Nucleus accumbens (tissue), 56 donors: ENCODE measurements at regions not wholly inside any gene's neighbourhood (a gene's known extent, or its start where the extent isn't known, plus 50 kb on each side); places are given as distances from the start of the nearest gene placed in this dataset.
"Not testable (repeated sequence)": the region's sequence is repeated elsewhere in the genome, so short reads cannot be mapped to it uniquely, and the experiment has no call there.

Experiments used
- DNase-seq, 56 donors: peaks; one replicate each; lab custom pipeline; 2025; lab: John Stamatoyannopoulos, UW

DNA sequence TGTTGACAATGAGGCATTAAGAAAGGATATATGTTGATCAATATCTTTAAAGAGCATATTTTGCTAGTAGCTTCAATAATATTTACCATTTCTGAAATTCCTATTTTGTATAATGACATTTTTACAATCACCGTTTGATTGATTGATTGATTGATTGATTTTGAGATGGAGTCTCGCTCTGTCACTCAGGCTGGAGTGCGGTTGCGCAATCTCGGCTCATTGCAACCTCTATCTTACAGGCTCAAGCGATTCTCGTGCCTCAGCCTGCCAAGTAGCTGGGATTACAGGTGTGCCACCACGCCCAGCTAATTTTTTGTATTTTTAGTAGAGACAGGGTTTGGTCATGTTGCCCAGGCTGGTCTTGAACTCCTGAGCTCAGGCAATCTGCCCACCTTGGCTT, 150.9 kb upstream of the TEX13D start:
- DNase-seq = not testable (repeated sequence)

DNA sequence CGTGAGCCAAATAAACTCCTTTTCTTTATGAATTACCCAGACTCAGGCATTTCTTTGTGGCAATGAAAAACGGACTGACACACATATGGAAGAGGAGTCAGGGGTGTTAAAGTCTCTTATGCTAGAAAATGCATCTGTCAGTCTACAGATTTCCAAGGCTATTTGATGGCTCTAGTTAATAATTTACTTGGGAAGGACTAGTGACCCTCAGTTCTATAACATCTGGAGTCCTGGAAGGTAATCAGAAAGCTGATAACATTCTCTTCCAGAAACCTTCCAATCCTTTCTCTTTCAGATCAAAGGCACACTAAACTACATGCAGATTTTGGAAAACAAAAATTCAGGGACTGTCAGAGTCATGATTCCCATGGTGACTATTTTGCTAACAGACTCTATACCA, 142.0 kb upstream of the TEX13D start:
- DNase-seq = no peak

DNA sequence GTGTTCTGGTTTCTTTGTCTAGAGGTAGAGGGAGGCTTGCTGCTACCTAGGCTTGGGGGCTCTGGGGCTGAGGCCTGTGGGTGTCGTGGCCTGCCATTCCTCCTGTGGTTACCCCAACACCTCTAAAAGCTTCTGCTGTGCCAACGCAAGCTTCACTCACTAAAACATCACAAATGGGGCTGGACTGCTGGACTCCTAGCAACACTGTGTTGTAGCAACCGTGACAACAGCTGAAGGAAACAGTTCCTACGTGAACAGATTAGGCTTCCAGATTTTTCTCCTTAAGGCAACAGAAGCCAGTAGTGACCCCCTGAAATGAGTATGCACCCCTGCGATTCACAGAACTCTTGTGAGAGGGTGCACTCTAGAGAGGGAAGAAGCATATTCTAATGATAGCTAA, 138.3 kb upstream of the TEX13D start:
- DNase-seq = no peak

DNA sequence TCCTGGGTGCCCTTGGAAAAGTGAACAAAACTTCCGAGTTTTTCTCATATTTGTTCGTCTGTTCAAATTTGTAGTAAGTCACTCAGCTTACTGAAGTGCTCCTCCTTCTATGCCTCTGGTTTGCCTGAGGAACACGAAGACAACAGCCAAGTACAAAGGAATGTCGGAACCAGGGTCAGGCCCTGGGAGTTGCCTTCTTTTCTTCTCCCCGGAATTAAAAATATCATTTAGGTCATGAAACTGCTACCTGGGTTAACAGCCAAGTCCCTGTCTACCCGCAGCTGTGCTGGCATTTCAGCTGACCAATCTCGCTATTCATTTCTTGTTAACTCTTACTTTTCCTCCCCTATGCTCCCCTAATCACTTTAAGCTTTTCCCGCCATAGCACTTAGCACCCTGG, 137.6 kb upstream of the TEX13D start:
- DNase-seq = no peak

- DNase-seq = no peak
Observed at GRCh38 chrX:124203311-124203710, 129.1 kb upstream of the TEX13D start.

GRCh38 chrX:124208660-124209059, 123.8 kb upstream of the TEX13D start:
- DNase-seq = peak in 1 of 56 donors; percentile 2

DNA sequence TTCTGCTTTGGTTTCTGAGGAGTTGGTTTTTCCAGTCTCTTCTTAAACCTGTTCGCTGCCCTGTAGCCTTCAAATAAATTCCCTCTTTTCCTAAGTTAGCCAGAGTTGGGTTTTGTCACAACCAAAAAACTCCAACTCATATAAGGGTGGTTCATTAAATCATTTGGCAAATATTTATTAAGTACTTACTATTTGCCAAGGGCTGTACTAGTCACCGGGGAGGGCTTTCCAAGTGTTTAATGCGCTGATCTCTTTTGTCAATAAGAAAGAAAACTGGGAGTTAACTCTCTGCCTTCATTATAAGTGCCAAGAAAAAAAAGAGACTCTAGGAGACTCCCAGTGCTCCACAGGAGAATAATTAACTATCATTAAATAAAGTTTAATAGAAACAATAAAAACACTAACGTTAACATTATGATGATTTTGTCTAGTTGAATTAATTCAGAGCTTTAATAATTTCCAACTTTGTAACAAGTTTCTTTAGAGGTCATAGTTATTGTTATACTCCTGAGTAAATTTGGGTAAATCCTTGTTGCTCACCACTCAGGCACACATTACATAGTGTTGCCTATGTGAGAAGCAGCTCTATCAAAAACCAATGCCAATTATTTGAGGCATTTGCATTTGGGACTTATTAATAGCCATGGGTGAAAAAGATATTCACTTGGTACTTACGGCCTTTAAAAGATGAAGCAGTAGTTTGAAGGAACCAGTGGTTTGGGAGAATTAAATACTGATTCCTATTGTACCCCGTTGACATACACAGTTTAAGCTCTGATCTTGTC, 122.5 kb upstream of the TEX13D start:
- DNase-seq = no peak

DNA sequence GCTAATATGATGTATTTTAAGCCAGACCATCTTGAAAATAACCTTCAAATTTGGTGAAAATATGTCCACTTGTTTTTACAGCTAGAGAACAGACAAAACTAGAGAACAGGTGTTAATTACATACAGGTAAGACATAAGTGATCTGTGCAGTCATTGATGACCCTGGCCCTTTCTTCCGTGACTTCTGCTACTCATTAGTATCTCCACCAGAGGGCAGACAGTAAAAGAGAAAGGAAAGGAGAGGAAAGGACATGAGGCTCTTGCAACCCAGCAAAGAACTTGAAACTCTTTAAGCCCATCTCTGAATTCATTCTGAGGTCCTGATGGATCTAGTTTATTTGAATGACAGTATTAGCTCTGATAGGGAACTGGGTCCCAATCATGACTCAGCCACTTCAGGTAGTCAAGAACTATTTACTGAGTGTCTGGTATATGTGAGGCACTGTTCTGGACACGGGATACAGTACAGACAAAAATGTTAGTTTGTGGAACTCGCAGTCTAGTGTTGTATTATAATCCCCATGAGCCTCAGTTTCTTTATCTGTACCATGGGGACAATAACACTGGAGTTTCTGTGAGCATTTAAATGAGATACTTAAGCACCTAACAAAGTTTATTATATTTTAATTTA, 121.0 kb upstream of the TEX13D start:
- DNase-seq = no peak

GRCh38 chrX:124212622-124213021, 119.8 kb upstream of the TEX13D start:
- no peak for DNase-seq

GRCh38 chrX:124215786-124216185, 116.7 kb upstream of the TEX13D start:
- DNase-seq = no peak

DNA sequence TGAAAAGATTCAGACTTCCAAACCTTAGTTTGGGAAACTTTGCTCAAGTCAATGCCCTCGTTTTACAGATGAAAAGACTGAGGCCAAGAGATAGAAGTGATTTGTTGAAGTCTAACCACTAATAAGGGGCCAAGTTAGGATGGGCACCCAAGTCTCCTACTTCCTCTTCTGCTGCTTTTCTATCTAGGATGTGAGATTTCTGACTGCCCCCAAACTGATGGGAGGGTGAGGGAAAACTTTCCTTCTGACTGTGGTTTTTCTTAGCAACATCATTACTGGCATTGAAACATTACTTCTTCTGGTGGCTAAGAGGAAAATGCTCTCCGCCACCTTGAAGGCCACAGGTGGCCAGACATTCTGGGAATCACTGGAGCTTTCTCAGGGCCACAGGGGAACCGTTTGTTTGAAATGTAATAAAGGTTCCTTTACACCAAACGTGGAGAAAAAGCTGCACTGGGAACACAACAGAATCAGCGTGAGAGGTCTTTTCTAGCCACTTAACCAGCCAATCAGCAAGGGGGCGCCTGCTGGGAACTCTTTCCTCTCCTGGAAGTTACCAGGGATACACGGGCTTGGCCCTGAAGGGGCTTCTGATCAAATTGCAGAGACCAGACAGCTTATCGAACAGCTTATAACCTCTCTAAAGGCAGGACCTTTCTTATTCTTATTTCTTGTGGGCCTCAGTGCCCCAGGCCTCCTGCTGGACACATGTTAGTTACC, 115.9 kb upstream of the TEX13D start:
- no peak for DNase-seq

- peak in 25 of 56 donors; percentile 0 to 57 (median 7) for DNase-seq
Observed at GRCh38 chrX:124217304-124218251, 114.9 kb upstream of the TEX13D start.

GRCh38 chrX:124223524-124223923, 108.9 kb upstream of the TEX13D start:
- peak in 3 of 56 donors; percentile 0 to 21 (median 11) for DNase-seq

- no peak for DNase-seq
Observed at GRCh38 chrX:124224528-124224927, 107.9 kb upstream of the TEX13D start.

- no peak for DNase-seq
Observed at GRCh38 chrX:124226129-124226528, 106.3 kb upstream of the TEX13D start.

- DNase-seq = no peak
Observed at GRCh38 chrX:124228849-124229248, 103.6 kb upstream of the TEX13D start.

DNA sequence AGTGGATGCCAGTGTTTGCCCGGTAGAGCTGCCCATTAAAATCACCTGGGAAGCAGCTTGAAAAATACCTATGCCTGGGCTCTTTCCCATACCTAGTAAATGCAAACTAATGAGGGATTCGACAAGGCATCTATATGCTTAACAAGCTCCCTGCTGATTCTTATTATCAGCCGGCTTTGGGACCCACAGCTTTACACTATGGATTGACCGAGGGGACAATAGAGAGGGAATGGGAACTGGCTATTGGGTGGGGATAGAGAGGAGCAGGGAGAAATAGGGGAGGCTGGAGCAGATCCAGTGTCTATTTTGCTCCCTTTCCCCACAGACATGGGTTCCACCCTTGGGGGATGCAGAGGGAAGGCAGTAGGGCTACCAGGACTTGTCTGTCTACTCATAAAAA, 103.1 kb upstream of the TEX13D start:
- no peak for DNase-seq

DNA sequence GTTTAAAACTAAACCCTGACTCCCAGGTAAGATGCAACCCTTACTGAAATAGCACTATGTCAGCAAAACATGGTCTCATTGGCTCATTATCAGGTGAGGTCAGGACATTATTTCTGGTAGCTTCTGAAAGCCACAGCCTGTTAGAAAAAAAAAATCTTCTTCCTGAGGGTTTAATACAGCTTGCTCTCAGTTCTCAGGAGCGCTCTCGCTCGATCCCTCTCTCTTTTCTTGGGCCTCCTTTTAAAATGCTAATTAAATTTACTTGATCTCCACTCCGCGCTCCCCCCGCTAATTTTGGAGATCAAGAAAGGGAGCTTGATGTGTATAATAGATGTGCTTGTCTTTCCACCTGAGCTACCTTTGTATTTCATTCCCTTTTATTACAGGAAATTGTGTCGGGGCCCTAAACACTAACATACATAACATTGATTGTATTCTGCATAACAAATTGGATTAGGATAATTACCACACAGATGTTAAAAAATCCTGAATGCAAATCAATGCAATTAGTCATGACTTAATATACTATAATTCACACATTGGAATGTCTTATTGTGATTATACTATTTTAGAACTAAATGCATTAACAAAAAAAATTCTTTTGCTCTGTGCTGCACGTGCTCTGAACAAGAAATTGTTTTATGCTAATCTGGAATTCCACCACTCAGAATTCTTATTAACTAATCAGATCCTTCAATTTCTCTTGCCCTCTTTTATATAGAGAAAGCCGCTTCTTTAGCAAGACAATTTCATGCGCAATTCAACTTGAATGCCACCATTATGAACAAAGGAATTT, 101.6 kb upstream of the TEX13D start:
- no peak for DNase-seq

DNA sequence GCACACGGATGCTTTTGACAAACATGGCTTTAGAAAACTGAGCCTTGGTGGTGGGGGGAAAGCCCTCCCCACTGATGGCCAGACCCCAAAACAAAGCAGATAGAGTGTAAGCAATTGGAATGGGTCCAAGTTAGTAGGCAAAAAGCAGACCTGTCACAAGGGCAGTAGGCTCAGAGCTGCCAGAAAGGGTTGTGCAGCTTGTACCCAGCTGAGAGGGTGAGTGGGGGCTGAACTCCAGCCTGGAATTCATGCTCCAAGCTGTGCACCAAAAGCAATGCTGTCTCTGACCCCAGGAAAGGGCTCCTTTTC, 101.1 kb upstream of the TEX13D start:
- peak in 7 of 56 donors; percentile 1 to 28 (median 8) for DNase-seq
